IMR-90 (cell line): ENCODE measurements at regions not wholly inside any gene's neighbourhood (a gene's known extent, or its start where the extent isn't known, plus 50 kb on each side); places are given as distances from the start of the nearest gene placed in this dataset.

Experiments
- ATAC-seq: fragments of 200-7000 bp; cut with Tn5 transposase; 2 replicates; pipeline ENCODE4 v1.9.1; 2020; ENCODE audit warnings: low read depth, mild to moderate bottlenecking, moderate library complexity
- BruUV-seq: library from RNA; stranded (reverse); fragments of 400-500 nt; replicated peaks from 2 replicates; lab custom pipeline; 2021; lab: Mats Ljungman, UMichigan
- CTCF ChIA-PET: fragments of 300-600 bp; formaldehyde crosslinking; extraction: SDS; loops from one replicate; lab custom pipeline; 2021; ENCODE audit warnings: antibody characterized with exemption; lab: Yijun Ruan, JAX
- POLR2A ChIA-PET: fragments of 300-600 bp; sonication (Branson Sonifier 250); formaldehyde crosslinking; loops from one replicate; lab custom pipeline; 2022; ENCODE audit warnings: antibody characterized with exemption; ENCODE audit not compliant: unreplicated experiment; lab: Charles Lee
- DNase-seq: peaks from one replicate; pipeline ENCODE4 v3.0.0; 2013
- H2AFZ ChIP-seq: replicated peaks from 2 replicates; pipeline ENCODE3; 2013; ENCODE audit warnings: low read length, mild to moderate bottlenecking; ENCODE audit not compliant: poor library complexity
- H2AK5ac ChIP-seq: 2 replicates; pipeline ENCODE4 v1.6.1; 2013; ENCODE audit warnings: low read depth, low read length, inconsistent platforms
- H2AK9ac ChIP-seq: replicated peaks from 2 replicates; pipeline ENCODE3; 2013; ENCODE audit warnings: mild to moderate bottlenecking, low read depth, low read length, moderate library complexity; ENCODE audit not compliant: poor library complexity
- H2BK120ac ChIP-seq: 2 replicates; pipeline ENCODE4 v1.6.1; 2013; ENCODE audit warnings: low read depth, low read length, inconsistent platforms
- H2BK15ac ChIP-seq: 3 replicates; pipeline ENCODE4 v1.6.1; 2013; ENCODE audit warnings: low read depth, low read length, inconsistent platforms
- H2BK20ac ChIP-seq: 2 replicates; pipeline ENCODE4 v1.6.1; 2013; ENCODE audit warnings: low read depth, mild to moderate bottlenecking, inconsistent platforms, low read length, moderate library complexity
- H2BK5ac ChIP-seq: 2 replicates; pipeline ENCODE4 v1.6.1; 2013; ENCODE audit warnings: mild to moderate bottlenecking, low read depth, low read length, inconsistent platforms; ENCODE audit not compliant: poor library complexity, severe bottlenecking
- H3K14ac ChIP-seq: replicated peaks from 2 replicates; pipeline ENCODE4 v1.6.1; 2013; ENCODE audit warnings: low read depth, low read length, inconsistent platforms
- H3K18ac ChIP-seq: 2 replicates; pipeline ENCODE4 v1.6.1; 2013; ENCODE audit warnings: low read depth, low read length, control low read depth
- H3K23ac ChIP-seq: 2 replicates; pipeline ENCODE4 v1.6.1; 2013; ENCODE audit warnings: low read depth, low read length, inconsistent platforms
- H3K27ac ChIP-seq: 2 replicates; pipeline ENCODE4 v1.5.1; 2013; ENCODE audit warnings: mild to moderate bottlenecking, control low read depth, low read length; ENCODE audit not compliant: insufficient read depth
- H3K27me3 ChIP-seq: 2 replicates; pipeline ENCODE4 v1.6.1; 2013; ENCODE audit warnings: low read length; ENCODE audit not compliant: control insufficient read depth, insufficient read depth
- H3K36me3 ChIP-seq: 2 replicates; pipeline ENCODE4 v1.6.1; 2013; ENCODE audit warnings: low read length, mixed read lengths; ENCODE audit not compliant: control insufficient read depth, insufficient read depth
- H3K4ac ChIP-seq: 2 replicates; pipeline ENCODE4 v1.6.1; 2013; ENCODE audit warnings: low read depth, low read length, inconsistent platforms
- H3K4me1 ChIP-seq: 2 replicates; pipeline ENCODE4 v1.6.1; 2013; ENCODE audit warnings: low read length, mixed read lengths; ENCODE audit not compliant: control insufficient read depth, insufficient read depth
- H3K4me2 ChIP-seq: 2 replicates; pipeline ENCODE4 v1.6.1; 2013; ENCODE audit warnings: low read depth, mild to moderate bottlenecking, control low read depth, low read length, moderate library complexity
- H3K4me3 ChIP-seq: 2 replicates; pipeline ENCODE4 v1.5.1; 2013; ENCODE audit warnings: low read depth, mild to moderate bottlenecking, control low read depth, low read length, moderate library complexity; ENCODE audit not compliant: insufficient read depth
- H3K56ac ChIP-seq: 2 replicates; pipeline ENCODE4 v1.6.1; 2013; ENCODE audit warnings: low read length, inconsistent platforms; ENCODE audit not compliant: insufficient read depth; ENCODE audit errors: extremely low read depth
- H3K79me1 ChIP-seq, 2 experiments: 2 replicates each; pipeline ENCODE4 v1.6.1; 2013; ENCODE audit warnings: low read length in 2 of 2, inconsistent platforms in 1 of 2, low read depth in 1 of 2
- H3K9ac ChIP-seq: 2 replicates; pipeline ENCODE4 v1.6.1; 2013; ENCODE audit warnings: low read depth, low read length, control low read depth
- H3K9me1 ChIP-seq: 2 replicates; pipeline ENCODE4 v1.6.1; 2013; ENCODE audit warnings: low read length, inconsistent platforms; ENCODE audit not compliant: insufficient read depth
- H3K9me3 ChIP-seq: 2 replicates; pipeline ENCODE4 v1.6.1; 2013; ENCODE audit warnings: low read length; ENCODE audit not compliant: control insufficient read depth, insufficient read depth
- H4K20me1 ChIP-seq: 2 replicates; pipeline ENCODE4 v1.6.1; 2013; ENCODE audit warnings: low read length, inconsistent platforms; ENCODE audit not compliant: insufficient read depth
- H4K5ac ChIP-seq: 2 replicates; pipeline ENCODE4 v1.6.1; 2013; ENCODE audit warnings: mild to moderate bottlenecking, low read depth, low read length, control low read depth
- H4K8ac ChIP-seq, 2 experiments: 2 replicates each; pipeline ENCODE4 v1.6.1; 2013; ENCODE audit warnings: low read depth in 2 of 2, low read length in 2 of 2, control low read depth in 1 of 2, inconsistent platforms in 1 of 2
- H4K91ac ChIP-seq: 2 replicates; pipeline ENCODE4 v1.6.1; 2013; ENCODE audit warnings: low read depth, low read length, inconsistent platforms; ENCODE audit not compliant: insufficient read depth
- CEBPB ChIP-seq: IDR thresholded peaks from 2 replicates; pipeline ENCODE4 v1.6.1; 2012; ENCODE audit warnings: low read depth, low read length, improper control_type of control experiment
- CHD1 ChIP-seq: IDR thresholded peaks from 2 replicates; pipeline ENCODE4 v1.6.1; 2012; ENCODE audit warnings: low read depth, low read length, improper control_type of control experiment
- CTCF ChIP-seq: conservative IDR thresholded peaks from 2 replicates; pipeline ENCODE4 v1.5.1; 2012; ENCODE audit warnings: mild to moderate bottlenecking, low read depth, low read length, improper control_type of control experiment
- FOS ChIP-seq: fragments of 150-350 bp; IDR thresholded peaks from 2 replicates; pipeline ENCODE4 v1.6.1; 2016; ENCODE audit warnings: low read depth, low read length
- MAFK ChIP-seq: IDR thresholded peaks from 2 replicates; pipeline ENCODE4 v1.6.1; 2012; ENCODE audit warnings: low read depth, low read length, improper control_type of control experiment
- MAZ ChIP-seq: IDR thresholded peaks from 2 replicates; pipeline ENCODE4 v1.6.1; 2012; ENCODE audit warnings: low read depth, mild to moderate bottlenecking, low read length, improper control_type of control experiment, moderate library complexity, borderline replicate concordance
- MXI1 ChIP-seq: IDR thresholded peaks from 2 replicates; pipeline ENCODE4 v1.6.1; 2012; ENCODE audit warnings: low read depth, mild to moderate bottlenecking, low read length, moderate library complexity, borderline replicate concordance
- POLR2A ChIP-seq: IDR thresholded peaks from 2 replicates; pipeline ENCODE4 v1.6.1; 2012; ENCODE audit warnings: mild to moderate bottlenecking, low read depth, low read length
- RCOR1 ChIP-seq: IDR thresholded peaks from 2 replicates; pipeline ENCODE4 v1.6.1; 2012; ENCODE audit warnings: mild to moderate bottlenecking, low read length, improper control_type of control experiment; ENCODE audit not compliant: insufficient replicate concordance
- WGBS, 2 experiments: methylation state at CpG; one replicate each; pipeline versions ENCODE4 v1.1.5 to v1.1.7; 2013; ENCODE audit warnings: missing lambda C conversion rate in 2 of 2; ENCODE audit not compliant: insufficient read length in 1 of 2; ENCODE audit errors: extremely low coverage in 2 of 2; 5-methylcytosine and 5-hydroxymethylcytosine counted together
- dilution Hi-C: fragments of 300-500 bp; cut with HindIII; formaldehyde crosslinking; loops from one replicate; pipeline ENCODE4 v1.14.3; 2018; ENCODE audit warnings: low sequenced_read_pairs; ENCODE audit not compliant: unreplicated experiment
- in situ Hi-C: fragments of 300-500 bp; cut with MboI; formaldehyde crosslinking; loops from 3 replicates; pipeline ENCODE4 v1.14.3; 2019; ENCODE audit warnings: low sequenced_read_pairs, inconsistent platforms, mixed read lengths
- intact Hi-C: fragments of 100-400 bp; cut with micrococcal nuclease; formaldehyde crosslinking; loops from 2 replicates; pipeline ENCODE4 v1.10.0; 2022
- TF ChIP-seq, protein P1 (sequence below): fragments of 150-350 bp; IDR thresholded peaks from 2 replicates; pipeline ENCODE4 v1.6.1; 2017; ENCODE audit warnings: mild to moderate bottlenecking, antibody characterized with exemption, low read length, low read depth

- CTCF ChIA-PET, result interaction anchor here (0.9 to 1.4 kb wide), 2 partner anchors 8 to 189 kb away, joined by 3 to 5 read pairs; no protein-coding TSS in a partner anchor
- H3K4me2 ChIP-seq, result peak overlapping the region; percentile 90
- peak overlapping the region; percentile 95 for H2AFZ ChIP-seq
- peak overlapping the region; percentile 76 for H4K91ac ChIP-seq
- in situ Hi-C loops, result loop anchor here (5.0 kb wide), 2 partner anchors 495 to 655 kb away; no protein-coding TSS in a partner anchor
- POLR2A ChIA-PET, result no interaction called here
- H3K4me3 ChIP-seq, result peak overlapping the region; percentile 92
- peak overlapping the region; percentile 72 for H3K23ac ChIP-seq
- peak overlapping the region; percentile 77 for H2BK120ac ChIP-seq
- H3K14ac ChIP-seq, result peak overlapping the region; percentile 83
- no peaks in the 10 kb centered on the region for H3K36me3 ChIP-seq
- H3K9me1 ChIP-seq, result no peaks in the 10 kb centered on the region
- WGBS, 2 experiments, result 1% methylated on average over 17 of the region's 79 CpGs; no CpG with 5 or more reads in 1 of the 2 experiments
- H2BK5ac ChIP-seq, result peak overlapping the region; percentile 81
- H3K4me1 ChIP-seq, result no peaks in the 10 kb centered on the region
- peaks cover 4 to 33% of the 10 kb centered on the region in 2 experiments; a peak in 2 of 4 replicates for H3K79me1 ChIP-seq
- peak overlapping the region; percentile 93 for H3K27ac ChIP-seq
- H3K27me3 ChIP-seq, result no peaks in the 10 kb centered on the region
- H2BK20ac ChIP-seq, result peak overlapping the region; percentile 70; the same call in 1 of the 2 replicates
- no TSS peak for BruUV-seq
- H4K8ac ChIP-seq, result peak overlapping the region; percentile 24 to 60; a peak in 2 of 4 replicates
- dilution Hi-C loops, result no loop called here
- peak overlapping the region; percentile 73 for H2AK9ac ChIP-seq
- H3K4ac ChIP-seq, result peak overlapping the region; percentile 74
- H4K5ac ChIP-seq, result peak overlapping the region; percentile 11; the same call in 1 of the 2 replicates
- 0 out of 3 replicates have a peak overlapping the region, but pooled peaks have one; percentile 7 for H2BK15ac ChIP-seq
- DNase-seq (peak; percentile 66), ATAC-seq (peak; percentile 50)
- peak overlapping the region; percentile 27 for H3K56ac ChIP-seq
- TF ChIP-seq FOS, result no peak
- TF ChIP-seq CHD1, result no peak
- no peak for TF ChIP-seq MAFK
- TF ChIP-seq, protein P1, sequence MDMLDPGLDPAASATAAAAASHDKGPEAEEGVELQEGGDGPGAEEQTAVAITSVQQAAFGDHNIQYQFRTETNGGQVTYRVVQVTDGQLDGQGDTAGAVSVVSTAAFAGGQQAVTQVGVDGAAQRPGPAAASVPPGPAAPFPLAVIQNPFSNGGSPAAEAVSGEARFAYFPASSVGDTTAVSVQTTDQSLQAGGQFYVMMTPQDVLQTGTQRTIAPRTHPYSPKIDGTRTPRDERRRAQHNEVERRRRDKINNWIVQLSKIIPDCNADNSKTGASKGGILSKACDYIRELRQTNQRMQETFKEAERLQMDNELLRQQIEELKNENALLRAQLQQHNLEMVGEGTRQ, result no peak
- TF ChIP-seq CEBPB, result peak; percentile 47; the same call in 1 of the 2 replicates
- TF ChIP-seq MXI1, result no peak
- peak; percentile 38; the same call in 1 of the 2 replicates for TF ChIP-seq POLR2A
- TF ChIP-seq CTCF, result no peak
- 0 out of 2 replicates have a peak, but pooled peaks have one; percentile 21 for TF ChIP-seq MAZ
- no peak for TF ChIP-seq RCOR1
- H4K20me1 ChIP-seq, result peaks cover 27% of the 10 kb centered on the region
- peak overlapping the region; percentile 50 for H3K18ac ChIP-seq
- peak overlapping the region; percentile 59; the same call in 1 of the 2 replicates for H2AK5ac ChIP-seq
- H3K9me3 ChIP-seq, result no peaks in the 10 kb centered on the region
- intact Hi-C loops, result loop anchor here (1.0 to 10.0 kb wide), 8 partner anchors 122 to 656 kb away; no protein-coding TSS in a partner anchor
- H3K9ac ChIP-seq, result peak overlapping the region; percentile 86
These were observed 348.3 kb downstream of the LIG4 start for GRCh38 chr13:107866941-107867623.
